Posterior vena cava (tissue), 2 donors: ENCODE measurements at regions not wholly inside any gene's neighbourhood (a gene's known extent, or its start where the extent isn't known, plus 50 kb on each side); places are given as distances from the start of the nearest gene placed in this dataset.
"Not testable (repeated sequence)": the region's sequence is repeated elsewhere in the genome, so short reads cannot be mapped to it uniquely, and the experiment has no call there.

Source experiments
- DNase-seq: peaks from one replicate; pipeline ENCODE4 v3.0.0-alpha.2; 2020; ENCODE audit warnings: low spot score
- intact Hi-C, 2 donors: fragments of 100-400 bp; cut with DNase I; formaldehyde crosslinking; loops; one replicate each; pipeline versions ENCODE4 v1.14.1 to v1.14.2; 2022 to 2023
- donor health status: DM: yes; HTN: yes; CAD: no.
- donor health status: DM: yes; HTN: yes; CAD: no.

- intact Hi-C loops, DNase-seq: not testable (repeated sequence)
These were observed 156.1 kb downstream of the BMP7 start for GRCh38 chr20:57110121-57111027.

GRCh38 chr20:57111028-57111373, 155.4 kb downstream of the BMP7 start:
- intact Hi-C loops = no loop called here
- no peak for DNase-seq

- no peak for DNase-seq
- intact Hi-C loops = no loop called here
These were observed 154.0 kb downstream of the BMP7 start for GRCh38 chr20:57112448-57112847.

GRCh38 chr20:57114290-57115005, 152.0 kb downstream of the BMP7 start:
- intact Hi-C loops = no loop called here
- no peak for DNase-seq

GRCh38 chr20:57117296-57117695, 149.1 kb downstream of the BMP7 start:
- DNase-seq = no peak
- intact Hi-C loops = no loop called here

GRCh38 chr20:57118107-57118769, 148.2 kb downstream of the BMP7 start:
- no peak for DNase-seq
- intact Hi-C loops = no loop called here
